ENCODE measurements at regions not wholly inside any gene's neighbourhood (a gene's known extent, or its start where the extent isn't known, plus 50 kb on each side); places are given as distances from the start of the nearest gene placed in this dataset.

GRCh38 chr7:54161621-54162020 lies 380.6 kb upstream of the VSTM2A start:
- no peak for TF ChIP-seq POLR2A (IDR thresholded peaks at IDR 0.05)
- TF ChIP-seq, protein P1, sequence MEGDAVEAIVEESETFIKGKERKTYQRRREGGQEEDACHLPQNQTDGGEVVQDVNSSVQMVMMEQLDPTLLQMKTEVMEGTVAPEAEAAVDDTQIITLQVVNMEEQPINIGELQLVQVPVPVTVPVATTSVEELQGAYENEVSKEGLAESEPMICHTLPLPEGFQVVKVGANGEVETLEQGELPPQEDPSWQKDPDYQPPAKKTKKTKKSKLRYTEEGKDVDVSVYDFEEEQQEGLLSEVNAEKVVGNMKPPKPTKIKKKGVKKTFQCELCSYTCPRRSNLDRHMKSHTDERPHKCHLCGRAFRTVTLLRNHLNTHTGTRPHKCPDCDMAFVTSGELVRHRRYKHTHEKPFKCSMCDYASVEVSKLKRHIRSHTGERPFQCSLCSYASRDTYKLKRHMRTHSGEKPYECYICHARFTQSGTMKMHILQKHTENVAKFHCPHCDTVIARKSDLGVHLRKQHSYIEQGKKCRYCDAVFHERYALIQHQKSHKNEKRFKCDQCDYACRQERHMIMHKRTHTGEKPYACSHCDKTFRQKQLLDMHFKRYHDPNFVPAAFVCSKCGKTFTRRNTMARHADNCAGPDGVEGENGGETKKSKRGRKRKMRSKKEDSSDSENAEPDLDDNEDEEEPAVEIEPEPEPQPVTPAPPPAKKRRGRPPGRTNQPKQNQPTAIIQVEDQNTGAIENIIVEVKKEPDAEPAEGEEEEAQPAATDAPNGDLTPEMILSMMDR (IDR thresholded peaks at IDR 0.05), result no peak
